CD4-positive, CD25-positive, alpha-beta regulatory T cell (primary cell): ENCODE measurements at regions not wholly inside any gene's neighbourhood (a gene's known extent, or its start where the extent isn't known, plus 50 kb on each side); places are given as distances from the start of the nearest gene placed in this dataset.

Experiments used
- ATAC-seq, 2 donors: fragments of 150-1000 bp; cut with Tn5 transposase; one replicate each; pipeline ENCODE4 v1.10.0; 2021; ENCODE audit warnings: low read depth in 2 of 2, moderate number of reproducible peaks in 2 of 2, moderate library complexity in 1 of 2
- DNase-seq, 3 donors: peaks; one replicate each; pipeline versions ENCODE4 v3.0.0 to v3.0.0-alpha.2; 2012 to 2022; ENCODE audit warnings: mixed read lengths in 1 of 3
- H3K27ac ChIP-seq: one replicate; pipeline ENCODE4 v1.7.0; 2013; ENCODE audit warnings: mild to moderate bottlenecking, low read length; ENCODE audit not compliant: insufficient read depth, poor library complexity, severe bottlenecking
- H3K27me3 ChIP-seq: one replicate; pipeline ENCODE4 v1.7.0; 2013; ENCODE audit warnings: low read length; ENCODE audit not compliant: control insufficient read depth, insufficient read depth
- H3K36me3 ChIP-seq: one replicate; pipeline ENCODE4 v1.7.0; 2013; ENCODE audit warnings: mild to moderate bottlenecking, low read length, moderate library complexity; ENCODE audit not compliant: control insufficient read depth, insufficient read depth
- H3K4me1 ChIP-seq: 2 replicates; pipeline ENCODE4 v1.7.0; 2013; ENCODE audit warnings: mild to moderate bottlenecking, low read length; ENCODE audit not compliant: insufficient read depth, control insufficient read depth, poor library complexity, severe bottlenecking
- H3K4me3 ChIP-seq: one replicate; pipeline ENCODE4 v1.7.0; 2013; ENCODE audit warnings: low read depth, mild to moderate bottlenecking, low read length, moderate library complexity
- H3K9me3 ChIP-seq, 2 experiments: 1 replicate in 1 of 2; 2 replicates in 1 of 2; pipeline ENCODE4 v1.7.0; 2013; ENCODE audit warnings: low read length in 2 of 2, mild to moderate bottlenecking in 1 of 2, moderate library complexity in 1 of 2; ENCODE audit not compliant: control insufficient read depth in 2 of 2
- H3K27ac Mint-ChIP-seq, 3 donors: one replicate each; pipeline ENCODE4 v1.8.0; 2020 to 2022; ENCODE audit warnings: mild to moderate bottlenecking in 3 of 3, mixed read lengths in 3 of 3, moderate library complexity in 2 of 3
- H3K27me3 Mint-ChIP-seq: one replicate; pipeline ENCODE4 v1.8.0; 2022; ENCODE audit warnings: mild to moderate bottlenecking, mixed read lengths
- H3K36me3 Mint-ChIP-seq: one replicate; pipeline ENCODE4 v1.8.0; 2020; ENCODE audit warnings: mixed read lengths
- H3K4me1 Mint-ChIP-seq, 4 donors: one replicate each; pipeline ENCODE4 v1.8.0; 2020 to 2022; ENCODE audit warnings: mixed read lengths in 4 of 4, mild to moderate bottlenecking in 1 of 4
- H3K4me3 Mint-ChIP-seq, 4 donors: one replicate each; pipeline ENCODE4 v1.8.0; 2020 to 2022; ENCODE audit warnings: mild to moderate bottlenecking in 4 of 4, mixed read lengths in 4 of 4, moderate library complexity in 3 of 4
- H3K9me3 Mint-ChIP-seq, 7 donors: one replicate each; pipeline ENCODE4 v1.8.0; 2020 to 2022; ENCODE audit warnings: mixed read lengths in 7 of 7, mild to moderate bottlenecking in 3 of 7, moderate library complexity in 2 of 7

GRCh38 chr4:33200377-33200776 lies 2480.2 kb downstream of the PCDH7 start:
- H3K27ac Mint-ChIP-seq: no peak overlapping the region
- Histone ChIP-seq H3K4me1 (no peaks in the 10 kb centered on the region), H3K4me3 (no peak overlapping the region), H3K27me3 (no peaks in the 10 kb centered on the region), H3K36me3 (no peaks in the 10 kb centered on the region), H3K9me3 (peaks cover 0 to 5% of the 10 kb centered on the region in 2 experiments), H3K27ac (no peak overlapping the region)
- DNase-seq (no peak), ATAC-seq (no peak)
- peaks cover 0 to 5% (median 0%) of the 10 kb centered on the region in 4 donors for H3K4me1 Mint-ChIP-seq
- no peaks in the 10 kb centered on the region for H3K36me3 Mint-ChIP-seq
- peaks cover 0 to 21% (median 12%) of the 10 kb centered on the region in 7 donors for H3K9me3 Mint-ChIP-seq
- H3K27me3 Mint-ChIP-seq: no peaks in the 10 kb centered on the region
- no peak overlapping the region for H3K4me3 Mint-ChIP-seq

- H3K4me1 ChIP-seq: no peaks in the 10 kb centered on the region
- Mint-ChIP-seq H3K27me3 (no peaks in the 10 kb centered on the region), H3K4me1 (no peaks in the 10 kb centered on the region), H3K9me3 (peaks cover 2 to 9% (median 4%) of the 10 kb centered on the region in 7 donors), H3K4me3 (no peak overlapping the region), H3K27ac (no peak overlapping the region), H3K36me3 (no peaks in the 10 kb centered on the region)
- H3K4me3 ChIP-seq: no peak overlapping the region
- DNase-seq (no peak), ATAC-seq (no peak)
- H3K27ac ChIP-seq: no peak overlapping the region
- H3K36me3 ChIP-seq: no peaks in the 10 kb centered on the region
- H3K27me3 ChIP-seq: no peaks in the 10 kb centered on the region
- H3K9me3 ChIP-seq: peaks cover 0 to 7% of the 10 kb centered on the region in 2 experiments
Observed at GRCh38 chr4:33218238-33218637, 2498.1 kb downstream of the PCDH7 start.

DNA sequence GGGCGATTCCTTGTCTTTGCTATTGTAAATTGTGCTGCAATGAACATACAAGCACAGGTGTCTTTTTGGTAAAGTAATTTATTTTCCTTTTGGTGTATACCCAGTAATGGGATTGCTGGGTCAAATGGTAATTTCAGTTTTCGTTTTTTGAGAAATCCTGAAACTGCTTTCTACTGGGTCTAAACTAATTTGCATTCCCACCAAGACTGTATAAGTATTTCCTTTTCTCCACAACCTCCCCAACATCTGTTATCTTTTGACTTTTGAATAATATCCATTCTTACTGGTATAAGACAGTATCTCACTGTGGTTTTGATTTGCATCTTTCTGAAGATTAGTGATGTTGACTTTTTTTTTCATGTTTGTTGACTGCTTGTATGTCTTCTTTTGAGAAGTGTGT lies 2506.0 kb downstream of the PCDH7 start:
- Histone ChIP-seq H3K27ac (no peak overlapping the region), H3K4me1 (no peaks in the 10 kb centered on the region), H3K27me3 (no peaks in the 10 kb centered on the region), H3K36me3 (no peaks in the 10 kb centered on the region), H3K9me3 (peaks cover 3% of the 10 kb centered on the region in 2 experiments), H3K4me3 (no peak overlapping the region)
- no peak overlapping the region for H3K27ac Mint-ChIP-seq
- no peaks in the 10 kb centered on the region for H3K36me3 Mint-ChIP-seq
- H3K4me3 Mint-ChIP-seq: no peak overlapping the region
- ATAC-seq (no peak), DNase-seq (no peak)
- no peaks in the 10 kb centered on the region for H3K4me1 Mint-ChIP-seq
- H3K27me3 Mint-ChIP-seq: no peaks in the 10 kb centered on the region
- peaks cover 2 to 18% (median 9%) of the 10 kb centered on the region in 7 donors for H3K9me3 Mint-ChIP-seq

- no peak overlapping the region for H3K4me3 Mint-ChIP-seq
- H3K9me3 Mint-ChIP-seq: peaks cover 0 to 21% (median 9%) of the 10 kb centered on the region in 7 donors
- Histone ChIP-seq H3K9me3 (peaks cover 3% of the 10 kb centered on the region in 2 experiments), H3K36me3 (no peaks in the 10 kb centered on the region), H3K27me3 (no peaks in the 10 kb centered on the region), H3K27ac (no peak overlapping the region), H3K4me3 (no peak overlapping the region), H3K4me1 (no peaks in the 10 kb centered on the region)
- H3K27ac Mint-ChIP-seq: no peak overlapping the region
- DNase-seq: no peak
- no peaks in the 10 kb centered on the region for H3K4me1 Mint-ChIP-seq
- H3K27me3 Mint-ChIP-seq: no peaks in the 10 kb centered on the region
- no peak for ATAC-seq
- no peaks in the 10 kb centered on the region for H3K36me3 Mint-ChIP-seq
Observed at GRCh38 chr4:33226783-33227182, 2506.6 kb downstream of the PCDH7 start.

- H3K4me3 Mint-ChIP-seq: peak overlapping the region in 1 of 4 donors; percentile 73
- DNase-seq (no peak), ATAC-seq (no peak)
- H3K27me3 ChIP-seq: no peaks in the 10 kb centered on the region
- no peak overlapping the region for H3K4me3 ChIP-seq
- H3K9me3 Mint-ChIP-seq: peaks cover 5 to 22% (median 7%) of the 10 kb centered on the region in 7 donors
- H3K27me3 Mint-ChIP-seq: no peaks in the 10 kb centered on the region
- H3K4me1 ChIP-seq: no peaks in the 10 kb centered on the region
- H3K4me1 Mint-ChIP-seq: no peaks in the 10 kb centered on the region
- no peaks in the 10 kb centered on the region for H3K36me3 ChIP-seq
- no peaks in the 10 kb centered on the region for H3K9me3 ChIP-seq
- no peaks in the 10 kb centered on the region for H3K36me3 Mint-ChIP-seq
- H3K27ac ChIP-seq: no peak overlapping the region
- H3K27ac Mint-ChIP-seq: no peak overlapping the region
Observed at GRCh38 chr4:33255094-33255493, 2534.9 kb downstream of the PCDH7 start.

GRCh38 chr4:33255507-33255906 lies 2535.3 kb downstream of the PCDH7 start:
- Mint-ChIP-seq H3K4me1 (no peaks in the 10 kb centered on the region), H3K27ac (no peak overlapping the region), H3K27me3 (no peaks in the 10 kb centered on the region), H3K4me3 (no peak overlapping the region), H3K36me3 (no peaks in the 10 kb centered on the region), H3K9me3 (peaks cover 6 to 23% (median 7%) of the 10 kb centered on the region in 7 donors)
- DNase-seq (no peak), ATAC-seq (no peak)
- Histone ChIP-seq H3K4me3 (no peak overlapping the region), H3K27me3 (no peaks in the 10 kb centered on the region), H3K27ac (no peak overlapping the region), H3K4me1 (no peaks in the 10 kb centered on the region), H3K9me3 (no peaks in the 10 kb centered on the region), H3K36me3 (no peaks in the 10 kb centered on the region)

GRCh38 chr4:33262824-33263223 lies 2542.7 kb downstream of the PCDH7 start:
- no peaks in the 10 kb centered on the region for H3K27me3 Mint-ChIP-seq
- H3K4me1 Mint-ChIP-seq: no peaks in the 10 kb centered on the region
- ATAC-seq (no peak), DNase-seq (no peak)
- no peak overlapping the region for H3K27ac Mint-ChIP-seq
- H3K27ac ChIP-seq: no peak overlapping the region
- no peaks in the 10 kb centered on the region for H3K27me3 ChIP-seq
- H3K4me3 ChIP-seq: no peak overlapping the region
- no peaks in the 10 kb centered on the region for H3K9me3 ChIP-seq
- no peaks in the 10 kb centered on the region for H3K36me3 Mint-ChIP-seq
- no peaks in the 10 kb centered on the region for H3K36me3 ChIP-seq
- H3K4me3 Mint-ChIP-seq: peak overlapping the region in 1 of 4 donors; percentile 21
- no peaks in the 10 kb centered on the region for H3K4me1 ChIP-seq
- H3K9me3 Mint-ChIP-seq: peaks cover 4 to 15% (median 5%) of the 10 kb centered on the region in 7 donors

- ATAC-seq (no peak), DNase-seq (no peak)
- no peak overlapping the region for H3K4me3 ChIP-seq
- H3K9me3 ChIP-seq: no peaks in the 10 kb centered on the region
- no peaks in the 10 kb centered on the region for H3K4me1 ChIP-seq
- Mint-ChIP-seq H3K27me3 (no peaks in the 10 kb centered on the region), H3K36me3 (no peaks in the 10 kb centered on the region), H3K4me3 (no peak overlapping the region), H3K9me3 (peaks cover 3 to 23% (median 6%) of the 10 kb centered on the region in 7 donors), H3K27ac (no peak overlapping the region), H3K4me1 (no peaks in the 10 kb centered on the region)
- no peaks in the 10 kb centered on the region for H3K27me3 ChIP-seq
- no peak overlapping the region for H3K27ac ChIP-seq
- no peaks in the 10 kb centered on the region for H3K36me3 ChIP-seq
Observed at GRCh38 chr4:33268776-33269175, 2548.6 kb downstream of the PCDH7 start.
